IMR-90 (cell line): ENCODE measurements at regions not wholly inside any gene's neighbourhood (a gene's known extent, or its start where the extent isn't known, plus 50 kb on each side); places are given as distances from the start of the nearest gene placed in this dataset.

ENCODE experiments used
- ATAC-seq: fragments of 200-7000 bp; cut with Tn5 transposase; 2 replicates; pipeline ENCODE4 v1.9.1; 2020; ENCODE audit warnings: low read depth, mild to moderate bottlenecking, moderate library complexity
- BruUV-seq: library from RNA; stranded (reverse); fragments of 400-500 nt; replicated peaks from 2 replicates; lab custom pipeline; 2021; lab: Mats Ljungman, UMichigan
- CTCF ChIA-PET: fragments of 300-600 bp; formaldehyde crosslinking; extraction: SDS; loops from one replicate; lab custom pipeline; 2021; ENCODE audit warnings: antibody characterized with exemption; lab: Yijun Ruan, JAX
- POLR2A ChIA-PET: fragments of 300-600 bp; sonication (Branson Sonifier 250); formaldehyde crosslinking; loops from one replicate; lab custom pipeline; 2022; ENCODE audit warnings: antibody characterized with exemption; ENCODE audit not compliant: unreplicated experiment; lab: Charles Lee
- DNase-seq: peaks from one replicate; pipeline ENCODE4 v3.0.0; 2013
- H2AFZ ChIP-seq: replicated peaks from 2 replicates; pipeline ENCODE3; 2013; ENCODE audit warnings: low read length, mild to moderate bottlenecking; ENCODE audit not compliant: poor library complexity
- H2AK5ac ChIP-seq: 2 replicates; pipeline ENCODE4 v1.6.1; 2013; ENCODE audit warnings: low read depth, low read length, inconsistent platforms
- H2AK9ac ChIP-seq: replicated peaks from 2 replicates; pipeline ENCODE3; 2013; ENCODE audit warnings: mild to moderate bottlenecking, low read depth, low read length, moderate library complexity; ENCODE audit not compliant: poor library complexity
- H2BK120ac ChIP-seq: 2 replicates; pipeline ENCODE4 v1.6.1; 2013; ENCODE audit warnings: low read depth, low read length, inconsistent platforms
- H2BK15ac ChIP-seq: 3 replicates; pipeline ENCODE4 v1.6.1; 2013; ENCODE audit warnings: low read depth, low read length, inconsistent platforms
- H2BK20ac ChIP-seq: 2 replicates; pipeline ENCODE4 v1.6.1; 2013; ENCODE audit warnings: low read depth, mild to moderate bottlenecking, inconsistent platforms, low read length, moderate library complexity
- H2BK5ac ChIP-seq: 2 replicates; pipeline ENCODE4 v1.6.1; 2013; ENCODE audit warnings: mild to moderate bottlenecking, low read depth, low read length, inconsistent platforms; ENCODE audit not compliant: poor library complexity, severe bottlenecking
- H3K14ac ChIP-seq: replicated peaks from 2 replicates; pipeline ENCODE4 v1.6.1; 2013; ENCODE audit warnings: low read depth, low read length, inconsistent platforms
- H3K18ac ChIP-seq: 2 replicates; pipeline ENCODE4 v1.6.1; 2013; ENCODE audit warnings: low read depth, low read length, control low read depth
- H3K23ac ChIP-seq: 2 replicates; pipeline ENCODE4 v1.6.1; 2013; ENCODE audit warnings: low read depth, low read length, inconsistent platforms
- H3K27ac ChIP-seq: 2 replicates; pipeline ENCODE4 v1.5.1; 2013; ENCODE audit warnings: mild to moderate bottlenecking, control low read depth, low read length; ENCODE audit not compliant: insufficient read depth
- H3K27me3 ChIP-seq: 2 replicates; pipeline ENCODE4 v1.6.1; 2013; ENCODE audit warnings: low read length; ENCODE audit not compliant: control insufficient read depth, insufficient read depth
- H3K36me3 ChIP-seq: 2 replicates; pipeline ENCODE4 v1.6.1; 2013; ENCODE audit warnings: low read length, mixed read lengths; ENCODE audit not compliant: control insufficient read depth, insufficient read depth
- H3K4ac ChIP-seq: 2 replicates; pipeline ENCODE4 v1.6.1; 2013; ENCODE audit warnings: low read depth, low read length, inconsistent platforms
- H3K4me1 ChIP-seq: 2 replicates; pipeline ENCODE4 v1.6.1; 2013; ENCODE audit warnings: low read length, mixed read lengths; ENCODE audit not compliant: control insufficient read depth, insufficient read depth
- H3K4me2 ChIP-seq: 2 replicates; pipeline ENCODE4 v1.6.1; 2013; ENCODE audit warnings: low read depth, mild to moderate bottlenecking, control low read depth, low read length, moderate library complexity
- H3K4me3 ChIP-seq: 2 replicates; pipeline ENCODE4 v1.5.1; 2013; ENCODE audit warnings: low read depth, mild to moderate bottlenecking, control low read depth, low read length, moderate library complexity; ENCODE audit not compliant: insufficient read depth
- H3K56ac ChIP-seq: 2 replicates; pipeline ENCODE4 v1.6.1; 2013; ENCODE audit warnings: low read length, inconsistent platforms; ENCODE audit not compliant: insufficient read depth; ENCODE audit errors: extremely low read depth
- H3K79me1 ChIP-seq, 2 experiments: 2 replicates each; pipeline ENCODE4 v1.6.1; 2013; ENCODE audit warnings: low read length in 2 of 2, inconsistent platforms in 1 of 2, low read depth in 1 of 2
- H3K9ac ChIP-seq: 2 replicates; pipeline ENCODE4 v1.6.1; 2013; ENCODE audit warnings: low read depth, low read length, control low read depth
- H3K9me1 ChIP-seq: 2 replicates; pipeline ENCODE4 v1.6.1; 2013; ENCODE audit warnings: low read length, inconsistent platforms; ENCODE audit not compliant: insufficient read depth
- H3K9me3 ChIP-seq: 2 replicates; pipeline ENCODE4 v1.6.1; 2013; ENCODE audit warnings: low read length; ENCODE audit not compliant: control insufficient read depth, insufficient read depth
- H4K20me1 ChIP-seq: 2 replicates; pipeline ENCODE4 v1.6.1; 2013; ENCODE audit warnings: low read length, inconsistent platforms; ENCODE audit not compliant: insufficient read depth
- H4K5ac ChIP-seq: 2 replicates; pipeline ENCODE4 v1.6.1; 2013; ENCODE audit warnings: mild to moderate bottlenecking, low read depth, low read length, control low read depth
- H4K8ac ChIP-seq, 2 experiments: 2 replicates each; pipeline ENCODE4 v1.6.1; 2013; ENCODE audit warnings: low read depth in 2 of 2, low read length in 2 of 2, control low read depth in 1 of 2, inconsistent platforms in 1 of 2
- H4K91ac ChIP-seq: 2 replicates; pipeline ENCODE4 v1.6.1; 2013; ENCODE audit warnings: low read depth, low read length, inconsistent platforms; ENCODE audit not compliant: insufficient read depth
- BHLHE40 ChIP-seq: fragments of 150-350 bp; IDR thresholded peaks from 2 replicates; pipeline ENCODE4 v1.6.1; 2016; ENCODE audit warnings: mild to moderate bottlenecking, low read depth, low read length
- CEBPB ChIP-seq: IDR thresholded peaks from 2 replicates; pipeline ENCODE4 v1.6.1; 2012; ENCODE audit warnings: low read depth, low read length, improper control_type of control experiment
- CHD1 ChIP-seq: IDR thresholded peaks from 2 replicates; pipeline ENCODE4 v1.6.1; 2012; ENCODE audit warnings: low read depth, low read length, improper control_type of control experiment
- FOS ChIP-seq: fragments of 150-350 bp; IDR thresholded peaks from 2 replicates; pipeline ENCODE4 v1.6.1; 2016; ENCODE audit warnings: low read depth, low read length
- MAZ ChIP-seq: IDR thresholded peaks from 2 replicates; pipeline ENCODE4 v1.6.1; 2012; ENCODE audit warnings: low read depth, mild to moderate bottlenecking, low read length, improper control_type of control experiment, moderate library complexity, borderline replicate concordance
- MXI1 ChIP-seq: IDR thresholded peaks from 2 replicates; pipeline ENCODE4 v1.6.1; 2012; ENCODE audit warnings: low read depth, mild to moderate bottlenecking, low read length, moderate library complexity, borderline replicate concordance
- NFE2L2 ChIP-seq: fragments of 150-350 bp; IDR thresholded peaks from 2 replicates; pipeline ENCODE4 v1.6.1; 2016; ENCODE audit warnings: low read depth, mild to moderate bottlenecking, low read length
- POLR2A ChIP-seq: IDR thresholded peaks from 2 replicates; pipeline ENCODE4 v1.6.1; 2012; ENCODE audit warnings: mild to moderate bottlenecking, low read depth, low read length
- RAD21 ChIP-seq: IDR thresholded peaks from 2 replicates; pipeline ENCODE4 v1.6.1; 2012; ENCODE audit warnings: low read length, improper control_type of control experiment
- RCOR1 ChIP-seq: IDR thresholded peaks from 2 replicates; pipeline ENCODE4 v1.6.1; 2012; ENCODE audit warnings: mild to moderate bottlenecking, low read length, improper control_type of control experiment; ENCODE audit not compliant: insufficient replicate concordance
- RFX5 ChIP-seq: IDR thresholded peaks from 2 replicates; pipeline ENCODE4 v1.8.0; 2012; ENCODE audit warnings: low read depth, mild to moderate bottlenecking, low read length, moderate library complexity
- SMC3 ChIP-seq: fragments of 150-350 bp; IDR thresholded peaks from 2 replicates; pipeline ENCODE4 v1.6.1; 2016; ENCODE audit warnings: low read depth, mild to moderate bottlenecking, antibody characterized with exemption, low read length, moderate library complexity
- WGBS, 2 experiments: methylation state at CpG; one replicate each; pipeline versions ENCODE4 v1.1.5 to v1.1.7; 2013; ENCODE audit warnings: missing lambda C conversion rate in 2 of 2; ENCODE audit not compliant: insufficient read length in 1 of 2; ENCODE audit errors: extremely low coverage in 2 of 2; 5-methylcytosine and 5-hydroxymethylcytosine counted together
- dilution Hi-C: fragments of 300-500 bp; cut with HindIII; formaldehyde crosslinking; loops from one replicate; pipeline ENCODE4 v1.14.3; 2018; ENCODE audit warnings: low sequenced_read_pairs; ENCODE audit not compliant: unreplicated experiment
- in situ Hi-C: fragments of 300-500 bp; cut with MboI; formaldehyde crosslinking; loops from 3 replicates; pipeline ENCODE4 v1.14.3; 2019; ENCODE audit warnings: low sequenced_read_pairs, inconsistent platforms, mixed read lengths
- intact Hi-C: fragments of 100-400 bp; cut with micrococcal nuclease; formaldehyde crosslinking; loops from 2 replicates; pipeline ENCODE4 v1.10.0; 2022
- TF ChIP-seq, protein P1 (sequence below): fragments of 150-350 bp; IDR thresholded peaks from 2 replicates; pipeline ENCODE4 v1.6.1; 2017; ENCODE audit warnings: mild to moderate bottlenecking, antibody characterized with exemption, low read length, low read depth
- TF ChIP-seq, protein P2 (sequence below): fragments of 150-350 bp; IDR thresholded peaks from 2 replicates; pipeline ENCODE4 v1.6.1; 2016; ENCODE audit warnings: low read depth, mild to moderate bottlenecking, low read length, moderate library complexity, borderline replicate concordance
- TF ChIP-seq, protein P3 (sequence below): conservative IDR thresholded peaks from 2 replicates; pipeline ENCODE4 v1.5.1; 2012; ENCODE audit warnings: mild to moderate bottlenecking, low read depth, low read length, improper control_type of control experiment

DNA sequence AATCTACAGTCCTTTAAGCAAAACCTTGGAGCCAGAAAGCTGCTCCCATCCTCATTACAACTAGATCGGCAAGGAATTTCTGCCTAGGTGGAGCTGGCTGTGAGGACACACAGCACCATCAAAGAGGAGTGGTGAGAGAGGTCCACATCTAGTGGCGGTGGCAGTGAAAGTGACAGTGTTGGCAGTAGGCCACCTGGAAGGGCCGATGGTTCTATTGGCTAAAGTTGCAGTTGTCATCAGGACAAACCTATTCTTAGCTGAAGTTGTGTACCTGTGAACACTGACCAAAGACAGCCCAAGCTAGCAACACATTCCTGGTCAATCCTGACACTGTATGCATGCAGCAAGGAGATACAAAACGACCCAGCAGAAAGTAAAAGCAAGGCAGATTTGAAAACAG lies 218.1 kb upstream of the CHAC2 start:
- no peak overlapping the region for H3K9ac ChIP-seq
- H2BK120ac ChIP-seq, result no peak overlapping the region
- no peak overlapping the region for H3K23ac ChIP-seq
- no CpG with 5 or more reads among the region's 4 CpGs for WGBS, 2 experiments
- DNase-seq, result no peak
- no peak overlapping the region for H2AK9ac ChIP-seq
- no peak overlapping the region for H2AK5ac ChIP-seq
- H3K4me3 ChIP-seq, result no peak overlapping the region
- CTCF ChIA-PET, result no interaction called here
- no peak overlapping the region for H3K14ac ChIP-seq
- no peaks in the 10 kb centered on the region for H3K79me1 ChIP-seq
- no peak overlapping the region for H2AFZ ChIP-seq
- H4K8ac ChIP-seq, result no peak overlapping the region
- no peaks in the 10 kb centered on the region for H3K9me1 ChIP-seq
- H3K56ac ChIP-seq, result no peak overlapping the region
- no peaks in the 10 kb centered on the region for H3K36me3 ChIP-seq
- TF ChIP-seq MAZ (no peak), NFE2L2 (no peak), RFX5 (no peak), RAD21 (no peak), POLR2A (no peak), BHLHE40 (no peak), CEBPB (no peak), MXI1 (no peak), RCOR1 (no peak), CHD1 (no peak), FOS (no peak), SMC3 (no peak)
- TF ChIP-seq, protein P1, sequence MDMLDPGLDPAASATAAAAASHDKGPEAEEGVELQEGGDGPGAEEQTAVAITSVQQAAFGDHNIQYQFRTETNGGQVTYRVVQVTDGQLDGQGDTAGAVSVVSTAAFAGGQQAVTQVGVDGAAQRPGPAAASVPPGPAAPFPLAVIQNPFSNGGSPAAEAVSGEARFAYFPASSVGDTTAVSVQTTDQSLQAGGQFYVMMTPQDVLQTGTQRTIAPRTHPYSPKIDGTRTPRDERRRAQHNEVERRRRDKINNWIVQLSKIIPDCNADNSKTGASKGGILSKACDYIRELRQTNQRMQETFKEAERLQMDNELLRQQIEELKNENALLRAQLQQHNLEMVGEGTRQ, result no peak
- TF ChIP-seq, protein P2, sequence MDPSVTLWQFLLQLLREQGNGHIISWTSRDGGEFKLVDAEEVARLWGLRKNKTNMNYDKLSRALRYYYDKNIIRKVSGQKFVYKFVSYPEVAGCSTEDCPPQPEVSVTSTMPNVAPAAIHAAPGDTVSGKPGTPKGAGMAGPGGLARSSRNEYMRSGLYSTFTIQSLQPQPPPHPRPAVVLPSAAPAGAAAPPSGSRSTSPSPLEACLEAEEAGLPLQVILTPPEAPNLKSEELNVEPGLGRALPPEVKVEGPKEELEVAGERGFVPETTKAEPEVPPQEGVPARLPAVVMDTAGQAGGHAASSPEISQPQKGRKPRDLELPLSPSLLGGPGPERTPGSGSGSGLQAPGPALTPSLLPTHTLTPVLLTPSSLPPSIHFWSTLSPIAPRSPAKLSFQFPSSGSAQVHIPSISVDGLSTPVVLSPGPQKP, result no peak
- TF ChIP-seq, protein P3, sequence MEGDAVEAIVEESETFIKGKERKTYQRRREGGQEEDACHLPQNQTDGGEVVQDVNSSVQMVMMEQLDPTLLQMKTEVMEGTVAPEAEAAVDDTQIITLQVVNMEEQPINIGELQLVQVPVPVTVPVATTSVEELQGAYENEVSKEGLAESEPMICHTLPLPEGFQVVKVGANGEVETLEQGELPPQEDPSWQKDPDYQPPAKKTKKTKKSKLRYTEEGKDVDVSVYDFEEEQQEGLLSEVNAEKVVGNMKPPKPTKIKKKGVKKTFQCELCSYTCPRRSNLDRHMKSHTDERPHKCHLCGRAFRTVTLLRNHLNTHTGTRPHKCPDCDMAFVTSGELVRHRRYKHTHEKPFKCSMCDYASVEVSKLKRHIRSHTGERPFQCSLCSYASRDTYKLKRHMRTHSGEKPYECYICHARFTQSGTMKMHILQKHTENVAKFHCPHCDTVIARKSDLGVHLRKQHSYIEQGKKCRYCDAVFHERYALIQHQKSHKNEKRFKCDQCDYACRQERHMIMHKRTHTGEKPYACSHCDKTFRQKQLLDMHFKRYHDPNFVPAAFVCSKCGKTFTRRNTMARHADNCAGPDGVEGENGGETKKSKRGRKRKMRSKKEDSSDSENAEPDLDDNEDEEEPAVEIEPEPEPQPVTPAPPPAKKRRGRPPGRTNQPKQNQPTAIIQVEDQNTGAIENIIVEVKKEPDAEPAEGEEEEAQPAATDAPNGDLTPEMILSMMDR, result no peak
- no TSS peak for BruUV-seq
- no peak overlapping the region for H3K4me2 ChIP-seq
- no peaks in the 10 kb centered on the region for H4K20me1 ChIP-seq
- H3K27me3 ChIP-seq, result no peaks in the 10 kb centered on the region; the same call in 1 of the 2 replicates
- no peak overlapping the region for H2BK5ac ChIP-seq
- intact Hi-C loops, result no loop called here
- H3K9me3 ChIP-seq, result peaks cover 2% of the 10 kb centered on the region; the same call in 1 of the 2 replicates
- H4K91ac ChIP-seq, result no peak overlapping the region
- no peak overlapping the region for H3K27ac ChIP-seq
- in situ Hi-C loops, result no loop called here
- H3K4ac ChIP-seq, result no peak overlapping the region
- ATAC-seq, result no peak
- no peaks in the 10 kb centered on the region for H3K4me1 ChIP-seq
- H2BK20ac ChIP-seq, result no peak overlapping the region
- POLR2A ChIA-PET, result no interaction called here
- H4K5ac ChIP-seq, result no peak overlapping the region
- dilution Hi-C loops, result no loop called here
- H3K18ac ChIP-seq, result no peak overlapping the region
- no peak overlapping the region for H2BK15ac ChIP-seq
